GM21737 (cell line): ENCODE measurements at regions not wholly inside any gene's neighbourhood (a gene's known extent, or its start where the extent isn't known, plus 50 kb on each side); places are given as distances from the start of the nearest gene placed in this dataset.
"Not testable (repeated sequence)": the region's sequence is repeated elsewhere in the genome, so short reads cannot be mapped to it uniquely, and the experiment has no call there.

ENCODE experiments used
- ATAC-seq: cut with Tn5 transposase; IDR thresholded peaks from one replicate; pipeline ENCODE4 v1.9.1; 2021; ENCODE audit warnings: mild to moderate bottlenecking, moderate library complexity; ENCODE audit not compliant: unreplicated experiment

GRCh38 chr4:164536814-164537213 is 217.1 kb upstream of the SMIM31 start:
- ATAC-seq, result no peak

GRCh38 chr4:164538097-164538496 is 215.8 kb upstream of the SMIM31 start:
- ATAC-seq, result no peak

GRCh38 chr4:164540987-164541386 is 212.9 kb upstream of the SMIM31 start:
- no peak for ATAC-seq

GRCh38 chr4:164542431-164542830 is 211.5 kb upstream of the SMIM31 start:
- ATAC-seq, result no peak

- ATAC-seq, result no peak
Measured at GRCh38 chr4:164550989-164551712, 202.8 kb upstream of the SMIM31 start.

- ATAC-seq, result no peak
Measured at GRCh38 chr4:164551713-164552040, 202.3 kb upstream of the SMIM31 start.

GRCh38 chr4:164571593-164572390 is 182.1 kb upstream of the SMIM31 start:
- ATAC-seq, result no peak

GRCh38 chr4:164572877-164573279 is 181.1 kb upstream of the SMIM31 start:
- ATAC-seq, result no peak

GRCh38 chr4:164575861-164576260 is 178.1 kb upstream of the SMIM31 start:
- ATAC-seq, result no peak

- ATAC-seq, result no peak
Measured at GRCh38 chr4:164579270-164579942, 174.5 kb upstream of the SMIM31 start.

GRCh38 chr4:164591666-164592065 is 162.3 kb upstream of the SMIM31 start:
- ATAC-seq, result no peak

GRCh38 chr4:164595751-164596150 is 158.2 kb upstream of the SMIM31 start:
- ATAC-seq, result no peak

GRCh38 chr4:164596318-164596878 is 157.5 kb upstream of the SMIM31 start:
- no peak for ATAC-seq

- no peak for ATAC-seq
Measured at GRCh38 chr4:164596927-164597326, 157.0 kb upstream of the SMIM31 start.

- ATAC-seq, result no peak
Measured at GRCh38 chr4:164601653-164602052, 152.3 kb upstream of the SMIM31 start.

- ATAC-seq, result not testable (repeated sequence)
Measured at GRCh38 chr4:164605791-164606190, 148.1 kb upstream of the SMIM31 start.

- ATAC-seq, result peak; percentile 93
Measured at GRCh38 chr4:164606478-164606877, 147.5 kb upstream of the SMIM31 start.

GRCh38 chr4:164613256-164613655 is 140.7 kb upstream of the SMIM31 start:
- no peak for ATAC-seq

- ATAC-seq, result no peak
Measured at GRCh38 chr4:164613792-164614191, 140.1 kb upstream of the SMIM31 start.

- ATAC-seq, result no peak
Measured at GRCh38 chr4:164614329-164614728, 139.6 kb upstream of the SMIM31 start.

- ATAC-seq, result no peak
Measured at GRCh38 chr4:164614999-164615398, 138.9 kb upstream of the SMIM31 start.

- ATAC-seq, result no peak
Measured at GRCh38 chr4:164615964-164616363, 138.0 kb upstream of the SMIM31 start.
